Keratinocyte (primary cell): ENCODE measurements at regions not wholly inside any gene's neighbourhood (a gene's known extent, or its start where the extent isn't known, plus 50 kb on each side); places are given as distances from the start of the nearest gene placed in this dataset.

Experiments used
- DNase-seq: peaks from one replicate; pipeline ENCODE4 v3.0.0-alpha.2; 2011; ENCODE audit warnings: low read depth, missing footprints, low spot score
- FAIRE-seq: peaks from 2 replicates; lab custom pipeline; 2011; peaks lifted over from hg19 to GRCh38; lab: Jason Lieb, UNC
- H2AFZ ChIP-seq: 2 replicates; pipeline ENCODE4 v1.6.0; 2012; ENCODE audit warnings: low read length, control low read depth, inconsistent platforms; ENCODE audit not compliant: control insufficient read depth
- H3K27ac ChIP-seq: 2 replicates; pipeline ENCODE4 v1.5.1; 2011; ENCODE audit warnings: low read length; ENCODE audit not compliant: control insufficient read depth, insufficient read depth
- H3K27me3 ChIP-seq: 3 replicates; pipeline ENCODE4 v1.6.0; 2011; ENCODE audit warnings: low read length; ENCODE audit not compliant: control insufficient read depth, insufficient read depth; ENCODE audit errors: extremely low read depth
- H3K36me3 ChIP-seq, 2 experiments: 2 replicates in 1 of 2; 3 replicates in 1 of 2; pipeline ENCODE4 v1.5.1; 2011; ENCODE audit warnings: low read length in 2 of 2, mild to moderate bottlenecking in 1 of 2; ENCODE audit not compliant: control insufficient read depth in 2 of 2, insufficient read depth in 2 of 2; ENCODE audit errors: extremely low read depth in 1 of 2
- H3K4me1 ChIP-seq: 3 replicates; pipeline ENCODE4 v1.5.1; 2011; ENCODE audit warnings: low read length; ENCODE audit not compliant: control insufficient read depth, insufficient read depth; ENCODE audit errors: extremely low read depth
- H3K4me2 ChIP-seq: 3 replicates; pipeline ENCODE4 v1.6.0; 2011; ENCODE audit warnings: low read depth, low read length; ENCODE audit not compliant: control insufficient read depth, insufficient read depth; ENCODE audit errors: extremely low read depth
- H3K4me3 ChIP-seq, 3 experiments: fragments of 200-600 bp in 1 of 3; sonication (generic) in 1 of 3; 2 replicates in 2 of 3; 3 replicates in 1 of 3; pipeline ENCODE4 v1.5.1; 2011 to 2016; ENCODE audit warnings: low read length in 3 of 3, mild to moderate bottlenecking in 3 of 3, control low read depth in 2 of 3, inconsistent platforms in 1 of 3, low read depth in 1 of 3, mixed read lengths in 1 of 3, mixed run types in 1 of 3, moderate library complexity in 1 of 3; ENCODE audit not compliant: control insufficient read depth in 2 of 3, insufficient read depth in 2 of 3; ENCODE audit errors: extremely low read depth in 1 of 3
- H3K79me2 ChIP-seq: 2 replicates; pipeline ENCODE4 v1.6.0; 2012; ENCODE audit warnings: low read length; ENCODE audit not compliant: control insufficient read depth, insufficient read depth
- H3K9ac ChIP-seq: 3 replicates; pipeline ENCODE4 v1.6.0; 2011; ENCODE audit warnings: low read length; ENCODE audit not compliant: control insufficient read depth, insufficient read depth; ENCODE audit errors: extremely low read depth
- H3K9me1 ChIP-seq: 3 replicates; pipeline ENCODE4 v1.6.0; 2011; ENCODE audit warnings: low read length; ENCODE audit not compliant: control insufficient read depth, insufficient read depth; ENCODE audit errors: extremely low read depth
- H3K9me3 ChIP-seq: 2 replicates; pipeline ENCODE4 v1.5.1; 2012; ENCODE audit warnings: low read depth, low read length; ENCODE audit not compliant: control insufficient read depth
- H4K20me1 ChIP-seq: 3 replicates; pipeline ENCODE4 v1.6.0; 2011; ENCODE audit warnings: low read length; ENCODE audit not compliant: control insufficient read depth, insufficient read depth; ENCODE audit errors: extremely low read depth
- CTCF ChIP-seq, 3 experiments: IDR thresholded peaks in 1 of 3; conservative IDR thresholded peaks in 1 of 3; optimal IDR thresholded peaks in 1 of 3; 2 replicates in 2 of 3; 3 replicates in 1 of 3; pipeline versions ENCODE3 to v1.5.1; 2011; ENCODE audit warnings: low read length in 3 of 3, mild to moderate bottlenecking in 3 of 3, moderate library complexity in 2 of 3, control low read depth in 1 of 3, inconsistent platforms in 1 of 3; ENCODE audit not compliant: insufficient read depth in 2 of 3; ENCODE audit errors: extremely low read depth in 1 of 3
- EZH2 ChIP-seq: IDR thresholded peaks from one replicate; pipeline ENCODE4 v1.6.1; 2012; ENCODE audit warnings: inconsistent platforms, mild to moderate bottlenecking, low read length, moderate library complexity
- dilution Hi-C: fragments of 300-500 bp; cut with MboI; formaldehyde crosslinking; loops from one replicate; pipeline ENCODE4 v1.7.0; 2020; ENCODE audit warnings: low sequenced_read_pairs; ENCODE audit not compliant: extremely low pct_ligation_motif_present

GRCh38 chr5:121688126-121688525, 163.6 kb upstream of the FTMT start:
- TF ChIP-seq EZH2: no peak
- TF ChIP-seq CTCF (optimal IDR thresholded peaks at IDR 0.05 in 1 of 3, IDR thresholded peaks at IDR 0.05 in 1 of 3, conservative IDR thresholded peaks at IDR 0.05 in 1 of 3; ENCODE audit: extremely low read depth in 1 of 3, insufficient read depth in 2 of 3, low read length in 3 of 3): no peak
- no peak overlapping the region for H3K4me3 ChIP-seq
- no peaks in the 10 kb centered on the region for H3K4me1 ChIP-seq
- no peak overlapping the region for H2AFZ ChIP-seq
- no peak for FAIRE-seq
- H4K20me1 ChIP-seq: no peaks in the 10 kb centered on the region
- no peak overlapping the region for H3K27ac ChIP-seq
- no peaks in the 10 kb centered on the region for H3K36me3 ChIP-seq
- H3K9me3 ChIP-seq: no peaks in the 10 kb centered on the region
- no peaks in the 10 kb centered on the region for H3K79me2 ChIP-seq
- DNase-seq: no peak
- no peaks in the 10 kb centered on the region for H3K27me3 ChIP-seq
- H3K9ac ChIP-seq: no peak overlapping the region
- dilution Hi-C loops: no loop called here
- no peaks in the 10 kb centered on the region for H3K9me1 ChIP-seq
- H3K4me2 ChIP-seq: no peak overlapping the region

- H3K27ac ChIP-seq: no peak overlapping the region
- no peaks in the 10 kb centered on the region for H3K4me1 ChIP-seq
- H2AFZ ChIP-seq: no peak overlapping the region
- dilution Hi-C loops: no loop called here
- no peak overlapping the region for H3K4me3 ChIP-seq
- FAIRE-seq (no peak), DNase-seq (no peak)
- no peaks in the 10 kb centered on the region for H4K20me1 ChIP-seq
- no peak overlapping the region for H3K4me2 ChIP-seq
- H3K9ac ChIP-seq: no peak overlapping the region
- no peaks in the 10 kb centered on the region for H3K79me2 ChIP-seq
- no peaks in the 10 kb centered on the region for H3K36me3 ChIP-seq
- no peaks in the 10 kb centered on the region for H3K9me1 ChIP-seq
- H3K27me3 ChIP-seq: no peaks in the 10 kb centered on the region
- H3K9me3 ChIP-seq: no peaks in the 10 kb centered on the region
- TF ChIP-seq EZH2: no peak
- TF ChIP-seq CTCF (optimal IDR thresholded peaks at IDR 0.05 in 1 of 3, IDR thresholded peaks at IDR 0.05 in 1 of 3, conservative IDR thresholded peaks at IDR 0.05 in 1 of 3; ENCODE audit: extremely low read depth in 1 of 3, insufficient read depth in 2 of 3, low read length in 3 of 3): no peak
Measured at GRCh38 chr5:121688781-121689180, 162.9 kb upstream of the FTMT start.
